AG10803 (cell line): ENCODE measurements at regions not wholly inside any gene's neighbourhood (a gene's known extent, or its start where the extent isn't known, plus 50 kb on each side); places are given as distances from the start of the nearest gene placed in this dataset.

Experiments
- DNase-seq: peaks from one replicate; pipeline ENCODE4 v3.0.0; 2010; ENCODE audit warnings: low read depth
- H3K4me3 ChIP-seq: 2 replicates; pipeline ENCODE4 v1.5.1; 2011; ENCODE audit warnings: mild to moderate bottlenecking, low read length, control low read depth
- CTCF ChIP-seq: conservative IDR thresholded peaks from 2 replicates; pipeline ENCODE4 v1.5.1; 2011; ENCODE audit warnings: mild to moderate bottlenecking, low read length, control low read depth, inconsistent platforms

GRCh38 chr2:237254911-237255578 is 158.9 kb downstream of the COL6A3 start:
- TF ChIP-seq CTCF, result no peak
- DNase-seq, result peak; percentile 93
- H3K4me3 ChIP-seq, result no peak overlapping the region

GRCh38 chr2:237256887-237257286 is 157.1 kb downstream of the COL6A3 start:
- no peak for TF ChIP-seq CTCF
- no peak overlapping the region; the same call in 1 of the 2 replicates for H3K4me3 ChIP-seq
- peak; percentile 91 for DNase-seq

GRCh38 chr2:237257471-237257951 is 156.5 kb downstream of the COL6A3 start:
- peak; percentile 96 for DNase-seq
- TF ChIP-seq CTCF, result no peak
- peak overlapping the region; percentile 16 for H3K4me3 ChIP-seq

GRCh38 chr2:237258116-237258515 is 155.8 kb downstream of the COL6A3 start:
- H3K4me3 ChIP-seq, result peak overlapping the region; percentile 16
- peak; percentile 42 for TF ChIP-seq CTCF
- peak; percentile 77 for DNase-seq

- no peak for TF ChIP-seq CTCF
- H3K4me3 ChIP-seq, result peak overlapping the region; percentile 16; the same call in 1 of the 2 replicates
- DNase-seq, result no peak
Measured at GRCh38 chr2:237258615-237259014, 155.3 kb downstream of the COL6A3 start.

- no peak for TF ChIP-seq CTCF
- peak; percentile 88 for DNase-seq
- no peak overlapping the region for H3K4me3 ChIP-seq
Measured at GRCh38 chr2:237259201-237259600, 154.8 kb downstream of the COL6A3 start.

- DNase-seq, result no peak
- no peak overlapping the region for H3K4me3 ChIP-seq
- TF ChIP-seq CTCF, result no peak
Measured at GRCh38 chr2:237260039-237260620, 153.8 kb downstream of the COL6A3 start.
